ENCODE measurements at regions not wholly inside any gene's neighbourhood (a gene's known extent, or its start where the extent isn't known, plus 50 kb on each side); places are given as distances from the start of the nearest gene placed in this dataset.
A peak's percentile ranks its signal among the peaks of the same experiment; 100 is the strongest.

GRCh38 chr2:12083713-12084419 is 337.4 kb downstream of the LPIN1 start:
- no peaks in the 10 kb centered on the region for H3K36me3 Mint-ChIP-seq
- H3K4me3 Mint-ChIP-seq = no peak overlapping the region
- no peak overlapping the region for H3K27ac Mint-ChIP-seq
- no peaks in the 10 kb centered on the region for H3K27me3 Mint-ChIP-seq
- peaks cover 15 to 16% (median 15%) of the 10 kb centered on the region in 3 donors for H3K4me1 Mint-ChIP-seq
- H3K9me3 Mint-ChIP-seq = no peaks in the 10 kb centered on the region

DNA sequence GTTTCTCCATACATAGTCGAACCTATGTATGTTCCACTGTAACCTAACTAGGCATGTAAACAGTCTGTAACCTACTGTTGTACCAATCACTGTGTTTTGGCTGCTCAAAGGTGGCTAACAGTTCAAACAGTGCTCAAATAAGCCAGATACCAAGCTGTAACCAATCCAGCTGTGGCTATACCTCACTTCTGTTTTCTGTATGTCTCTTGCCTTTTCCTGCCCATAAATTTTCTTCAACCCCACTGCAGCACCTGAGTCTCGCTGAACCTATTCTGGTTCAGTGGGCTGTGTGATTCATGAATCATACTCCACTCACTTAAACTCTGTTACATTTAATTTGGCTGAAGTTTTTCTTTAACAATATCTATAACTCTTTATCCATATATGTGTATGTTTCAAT is 340.7 kb downstream of the LPIN1 start:
- Mint-ChIP-seq H3K4me1 (peaks cover 14 to 16% (median 15%) of the 10 kb centered on the region in 3 donors), H3K27ac (no peak overlapping the region), H3K4me3 (no peak overlapping the region), H3K27me3 (no peaks in the 10 kb centered on the region), H3K36me3 (no peaks in the 10 kb centered on the region), H3K9me3 (no peaks in the 10 kb centered on the region)

DNA sequence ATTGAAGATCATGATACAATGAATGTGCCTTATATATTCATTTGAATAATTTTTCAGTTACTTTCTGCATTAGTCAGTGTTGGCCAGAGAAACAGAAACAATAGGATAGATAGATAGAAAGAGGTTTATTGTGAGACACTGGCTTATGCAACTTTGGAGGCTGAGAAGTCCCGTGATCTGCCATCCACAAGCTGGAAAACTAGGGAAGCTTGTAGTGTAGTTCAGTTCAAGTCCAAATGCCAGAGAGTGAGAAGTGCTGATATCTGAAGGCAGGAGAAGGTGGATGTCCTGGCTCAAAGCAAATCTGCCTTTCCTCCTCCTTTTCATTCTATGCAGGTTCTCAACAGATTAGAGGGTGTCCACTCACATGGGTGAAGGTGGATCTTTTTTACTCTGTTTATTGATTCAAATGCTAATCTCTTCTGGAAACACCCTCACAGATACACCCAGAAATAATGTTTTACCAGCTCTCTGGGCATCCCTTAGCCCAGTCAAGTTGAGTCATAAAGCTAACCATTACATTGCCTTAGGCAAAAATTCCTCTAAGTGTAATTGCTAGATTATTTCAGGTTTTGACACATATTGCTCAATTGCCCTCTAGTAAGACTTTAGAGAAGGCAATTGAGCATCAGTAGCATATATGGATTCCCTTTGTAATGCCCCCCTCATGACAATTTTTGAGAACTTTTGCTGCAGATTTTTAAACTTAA is 341.4 kb downstream of the LPIN1 start:
- H3K4me3 Mint-ChIP-seq = no peak overlapping the region
- H3K27me3 Mint-ChIP-seq = no peaks in the 10 kb centered on the region
- peaks cover 14 to 15% (median 15%) of the 10 kb centered on the region in 3 donors for H3K4me1 Mint-ChIP-seq
- no peaks in the 10 kb centered on the region for H3K9me3 Mint-ChIP-seq
- no peaks in the 10 kb centered on the region for H3K36me3 Mint-ChIP-seq
- no peak overlapping the region for H3K27ac Mint-ChIP-seq

- H3K9me3 Mint-ChIP-seq = no peaks in the 10 kb centered on the region
- no peaks in the 10 kb centered on the region for H3K27me3 Mint-ChIP-seq
- peak overlapping the region in 1 of 3 donors; percentile 7 for H3K27ac Mint-ChIP-seq
- H3K4me1 Mint-ChIP-seq = peaks cover 9 to 10% (median 10%) of the 10 kb centered on the region in 3 donors
- H3K36me3 Mint-ChIP-seq = no peaks in the 10 kb centered on the region
- H3K4me3 Mint-ChIP-seq = no peak overlapping the region
These were observed 342.6 kb downstream of the LPIN1 start for GRCh38 chr2:12089001-12089400.

DNA sequence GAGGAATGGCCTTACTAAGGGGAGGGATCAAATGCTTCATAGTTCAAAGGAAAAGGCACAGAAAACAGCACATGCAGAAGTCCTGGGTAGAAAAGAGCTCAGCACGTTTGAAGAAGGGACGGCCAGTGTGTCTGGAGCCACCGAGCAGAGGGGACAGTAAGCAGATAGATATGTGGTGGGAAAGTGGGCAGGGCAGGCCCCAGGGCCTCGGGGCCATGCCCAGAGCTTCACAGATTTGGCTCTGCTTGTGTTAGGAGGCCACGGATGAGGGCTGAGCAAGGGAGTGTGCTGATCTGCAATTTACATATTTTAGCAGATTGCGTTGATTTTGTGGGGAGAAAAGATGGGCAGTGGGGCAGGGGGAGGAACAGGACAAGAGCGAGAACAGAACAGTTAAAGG is 343.1 kb downstream of the LPIN1 start:
- H3K27me3 Mint-ChIP-seq = no peaks in the 10 kb centered on the region
- no peaks in the 10 kb centered on the region for H3K9me3 Mint-ChIP-seq
- no peak overlapping the region for H3K4me3 Mint-ChIP-seq
- H3K27ac Mint-ChIP-seq = peak overlapping the region in 1 of 3 donors; percentile 7
- peaks cover 6 to 10% (median 9%) of the 10 kb centered on the region in 3 donors for H3K4me1 Mint-ChIP-seq
- H3K36me3 Mint-ChIP-seq = no peaks in the 10 kb centered on the region

DNA sequence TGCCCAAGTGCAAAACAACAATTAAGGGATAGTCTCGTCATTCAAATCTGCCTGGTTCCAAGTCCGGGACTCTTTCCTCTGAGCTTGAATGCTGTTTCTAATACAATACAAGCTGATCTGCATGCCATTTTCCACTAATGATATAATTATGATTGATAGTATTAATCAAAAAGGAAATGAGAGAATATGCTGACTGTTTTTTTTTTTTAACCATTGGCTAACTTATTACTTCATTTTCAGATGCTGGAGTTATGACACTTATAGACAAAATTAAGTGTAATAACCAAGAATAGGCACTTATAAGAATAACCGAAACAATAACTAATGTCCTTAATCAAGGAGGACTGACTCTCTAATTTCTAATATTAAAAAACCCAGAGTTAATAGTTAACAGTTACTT is 343.6 kb downstream of the LPIN1 start:
- Mint-ChIP-seq H3K27me3 (no peaks in the 10 kb centered on the region), H3K9me3 (no peaks in the 10 kb centered on the region), H3K27ac (no peak overlapping the region), H3K4me1 (peaks cover 6 to 10% (median 9%) of the 10 kb centered on the region in 3 donors), H3K36me3 (no peaks in the 10 kb centered on the region), H3K4me3 (no peak overlapping the region)

DNA sequence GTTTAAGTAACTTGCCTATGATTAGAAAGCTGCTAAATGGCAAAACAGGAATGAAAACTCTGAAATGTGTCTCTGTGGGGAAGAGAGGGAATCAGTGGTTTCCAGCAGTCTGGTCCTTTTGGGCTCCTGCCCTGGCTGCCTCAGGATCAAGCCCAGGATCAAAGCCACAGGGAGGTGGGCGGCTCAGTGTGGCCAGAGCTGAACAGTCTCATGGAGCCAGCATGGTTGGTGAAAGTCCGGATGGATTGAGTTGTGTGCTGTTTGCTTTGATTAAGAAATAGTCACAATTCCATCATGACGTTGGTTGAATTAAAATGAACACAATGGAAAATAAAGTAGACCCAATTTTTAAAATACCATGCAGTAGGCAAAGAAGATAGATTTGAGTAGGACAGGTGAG is 344.2 kb downstream of the LPIN1 start:
- H3K4me1 Mint-ChIP-seq = peaks cover 6 to 10% (median 9%) of the 10 kb centered on the region in 3 donors
- no peaks in the 10 kb centered on the region for H3K27me3 Mint-ChIP-seq
- H3K4me3 Mint-ChIP-seq = no peak overlapping the region
- no peaks in the 10 kb centered on the region for H3K9me3 Mint-ChIP-seq
- H3K36me3 Mint-ChIP-seq = no peaks in the 10 kb centered on the region
- no peak overlapping the region for H3K27ac Mint-ChIP-seq

DNA sequence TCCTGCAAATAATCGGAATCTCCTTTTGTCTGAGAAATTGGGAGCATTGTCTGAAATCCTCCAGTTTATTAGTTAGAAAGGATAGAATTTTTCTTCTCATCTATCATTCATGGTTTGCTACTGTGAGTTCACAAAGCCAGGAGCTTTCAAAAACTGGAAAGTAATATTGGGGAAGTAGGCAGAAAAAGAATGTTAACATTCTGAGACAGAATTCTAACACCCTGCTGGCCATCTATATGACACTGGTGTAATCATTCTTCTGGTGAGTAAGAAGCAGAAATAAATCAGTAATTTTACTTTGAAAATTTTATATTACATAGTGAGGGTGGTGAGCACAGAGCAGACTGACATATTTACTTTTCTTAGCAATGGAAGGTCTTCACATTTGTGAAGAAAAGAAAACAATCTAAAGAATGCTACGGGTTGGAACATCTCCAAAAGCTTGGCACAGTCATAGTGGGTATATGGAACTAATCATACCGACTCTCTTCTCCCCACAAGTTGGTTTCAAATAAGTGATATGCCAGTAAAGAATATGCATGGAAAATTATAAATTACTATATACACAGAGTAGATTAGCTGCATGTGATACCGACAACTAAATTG is 344.9 kb downstream of the LPIN1 start:
- Mint-ChIP-seq H3K4me1 (peaks cover 6 to 9% (median 8%) of the 10 kb centered on the region in 3 donors), H3K9me3 (no peaks in the 10 kb centered on the region), H3K4me3 (no peak overlapping the region), H3K27me3 (no peaks in the 10 kb centered on the region), H3K36me3 (peaks cover 2% of the 10 kb centered on the region), H3K27ac (no peak overlapping the region)

- Mint-ChIP-seq H3K27me3 (no peaks in the 10 kb centered on the region), H3K36me3 (peaks cover 2% of the 10 kb centered on the region), H3K9me3 (no peaks in the 10 kb centered on the region), H3K27ac (no peak overlapping the region), H3K4me3 (no peak overlapping the region), H3K4me1 (peaks cover 2 to 7% (median 4%) of the 10 kb centered on the region in 3 donors)
These were observed 347.7 kb downstream of the LPIN1 start for GRCh38 chr2:12094134-12094533.

DNA sequence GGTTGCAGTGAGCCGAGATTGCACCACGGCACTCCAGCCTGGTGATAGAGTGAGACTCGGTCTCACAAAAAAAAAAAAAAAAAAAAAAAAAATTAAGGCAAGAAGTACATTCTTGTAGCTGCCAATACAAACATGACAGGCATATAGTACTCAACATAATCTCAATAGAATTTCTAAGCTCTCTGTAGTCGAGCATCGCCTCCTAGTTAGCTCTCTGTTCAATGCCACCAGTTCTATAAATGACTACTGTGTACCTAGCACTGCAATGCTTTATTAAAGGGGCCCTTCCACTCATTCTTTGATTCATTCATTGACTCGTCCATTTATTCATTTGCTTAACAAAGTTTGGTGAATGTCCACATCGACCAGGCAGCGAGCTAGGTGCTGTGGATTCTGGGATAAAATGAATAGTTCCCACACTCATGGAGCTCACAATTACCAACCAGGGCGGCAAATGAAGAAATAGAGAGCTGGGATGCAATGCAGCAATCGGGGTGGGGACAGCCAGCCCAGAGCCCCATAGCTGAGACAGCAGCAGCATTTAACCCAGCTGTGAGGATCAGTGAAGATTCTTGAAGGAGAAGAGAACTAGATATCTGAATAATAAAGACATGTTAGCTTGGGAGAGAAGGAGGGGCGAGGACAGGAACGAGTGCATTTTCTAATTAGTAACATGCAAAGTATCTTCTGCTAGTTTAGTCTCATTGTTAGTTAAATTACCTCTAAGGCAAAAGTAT is 349.8 kb downstream of the LPIN1 start:
- Mint-ChIP-seq H3K27me3 (no peaks in the 10 kb centered on the region), H3K4me3 (no peak overlapping the region), H3K27ac (no peak overlapping the region), H3K36me3 (peaks cover 2% of the 10 kb centered on the region), H3K9me3 (no peaks in the 10 kb centered on the region), H3K4me1 (peaks cover 7 to 14% (median 11%) of the 10 kb centered on the region in 3 donors)

DNA sequence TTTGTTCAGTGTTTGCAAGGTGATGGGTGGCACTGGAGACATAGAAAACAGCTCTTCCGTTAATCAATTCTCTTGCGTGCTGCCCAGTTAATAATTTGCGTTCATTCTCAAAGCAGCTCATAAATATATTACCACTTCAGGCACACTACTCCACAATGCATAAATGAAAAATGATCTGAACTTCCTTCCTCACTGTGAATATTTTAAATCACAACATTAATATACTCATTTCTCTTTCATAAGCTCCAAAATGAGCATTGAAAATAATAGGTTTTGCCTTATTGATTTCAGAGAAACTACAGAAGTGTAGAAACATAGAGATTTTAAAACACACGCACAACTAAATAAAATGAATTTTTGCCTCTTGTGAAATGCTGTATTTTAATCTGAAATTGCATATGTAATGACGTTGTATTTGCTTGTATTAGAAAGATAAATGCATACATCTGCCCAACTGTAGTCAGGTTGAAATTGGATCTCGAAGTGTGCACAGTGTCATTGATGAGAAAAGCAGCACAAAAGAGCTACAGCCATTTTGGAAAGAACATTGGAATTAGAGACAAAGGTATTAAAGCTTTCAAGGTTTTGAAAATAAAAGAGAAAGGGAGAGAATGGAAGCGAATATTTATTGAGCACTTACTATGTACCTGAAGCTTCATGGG is 350.5 kb downstream of the LPIN1 start:
- Mint-ChIP-seq H3K36me3 (peaks cover 6% of the 10 kb centered on the region), H3K9me3 (peaks cover 0 to 2% (median 0%) of the 10 kb centered on the region in 3 donors), H3K27me3 (no peaks in the 10 kb centered on the region), H3K27ac (no peak overlapping the region), H3K4me1 (peaks cover 7 to 15% (median 14%) of the 10 kb centered on the region in 3 donors), H3K4me3 (no peak overlapping the region)

- H3K4me1 Mint-ChIP-seq = peaks cover 7 to 16% (median 14%) of the 10 kb centered on the region in 3 donors
- peaks cover 0 to 3% (median 0%) of the 10 kb centered on the region in 3 donors for H3K9me3 Mint-ChIP-seq
- no peaks in the 10 kb centered on the region for H3K27me3 Mint-ChIP-seq
- peaks cover 7% of the 10 kb centered on the region for H3K36me3 Mint-ChIP-seq
- no peak overlapping the region for H3K27ac Mint-ChIP-seq
- H3K4me3 Mint-ChIP-seq = no peak overlapping the region
These were observed 351.4 kb downstream of the LPIN1 start for GRCh38 chr2:12097859-12098258.

- peaks cover 7 to 16% (median 16%) of the 10 kb centered on the region in 3 donors for H3K4me1 Mint-ChIP-seq
- peaks cover 9% of the 10 kb centered on the region for H3K36me3 Mint-ChIP-seq
- H3K9me3 Mint-ChIP-seq = peaks cover 0 to 3% (median 0%) of the 10 kb centered on the region in 3 donors
- H3K4me3 Mint-ChIP-seq = no peak overlapping the region
- H3K27ac Mint-ChIP-seq = no peak overlapping the region
- H3K27me3 Mint-ChIP-seq = no peaks in the 10 kb centered on the region
These were observed 352.9 kb downstream of the LPIN1 start for GRCh38 chr2:12099374-12099773.

GRCh38 chr2:12102679-12103078 is 356.2 kb downstream of the LPIN1 start:
- peaks cover 0 to 3% (median 0%) of the 10 kb centered on the region in 3 donors for H3K9me3 Mint-ChIP-seq
- no peaks in the 10 kb centered on the region for H3K27me3 Mint-ChIP-seq
- peaks cover 6 to 21% (median 20%) of the 10 kb centered on the region in 3 donors for H3K4me1 Mint-ChIP-seq
- no peak overlapping the region for H3K4me3 Mint-ChIP-seq
- peaks cover 7% of the 10 kb centered on the region for H3K36me3 Mint-ChIP-seq
- H3K27ac Mint-ChIP-seq = no peak overlapping the region

All from IgD-negative memory B cell (primary cell).